ENCODE measurements at regions not wholly inside any gene's neighbourhood (a gene's known extent, or its start where the extent isn't known, plus 50 kb on each side); places are given as distances from the start of the nearest gene placed in this dataset.

DNA sequence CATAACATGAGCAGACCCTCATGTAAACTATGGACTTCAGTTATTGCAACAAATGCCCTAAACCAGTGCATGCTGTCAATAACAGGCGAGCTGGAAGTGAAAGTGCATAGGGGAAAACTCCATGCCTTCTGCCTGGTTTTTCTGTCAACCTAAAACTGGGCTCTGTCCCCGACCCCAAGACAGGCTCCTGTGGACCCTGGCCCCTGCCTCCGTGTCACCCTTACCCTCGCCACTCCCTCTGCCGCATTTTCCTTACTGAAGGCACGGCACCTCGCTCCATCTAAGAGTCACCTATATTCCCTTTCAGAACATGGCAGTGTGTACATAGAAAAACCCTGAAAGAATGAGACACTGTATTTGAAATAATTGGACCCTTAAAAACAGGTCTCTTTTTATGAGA is 151.3 kb downstream of the SHANK2 start:
- no peaks in the 10 kb centered on the region for H4K20me1 ChIP-seq (ENCODE audit: low read depth, low read length)
- H3K9ac ChIP-seq (ENCODE audit: low read length), result no peak overlapping the region
- no peaks in the 10 kb centered on the region for H3K9me2 ChIP-seq (replicated peaks; ENCODE audit: insufficient read depth, low read length)
- no peaks in the 10 kb centered on the region for H3K36me3 ChIP-seq (ENCODE audit: low read length)
- no peak overlapping the region for H2AFZ ChIP-seq (ENCODE audit: low read depth, low read length, severe bottlenecking)
- TF ChIP-seq CTCF (IDR thresholded peaks at IDR 0.05; ENCODE audit: insufficient read depth, low read length, poor library complexity, severe bottlenecking) (no peak), EZH2phosphoT487 (conservative IDR thresholded peaks at IDR 0.05; ENCODE audit: low read length) (no peak)
- no peaks in the 10 kb centered on the region for H3K27me3 ChIP-seq (ENCODE audit: low read length)
- H3K4me2 ChIP-seq (ENCODE audit: low read depth, low read length, poor library complexity, severe bottlenecking), result no peak overlapping the region
- no peak overlapping the region for H3K27ac ChIP-seq (ENCODE audit: low read depth, low read length)
- H3K4me3 ChIP-seq (ENCODE audit: insufficient read depth, low read length, poor library complexity, severe bottlenecking), result no peak overlapping the region
- H3K9me3 ChIP-seq (ENCODE audit: insufficient read depth, low read length), result no peaks in the 10 kb centered on the region
- H3K79me2 ChIP-seq (ENCODE audit: insufficient read depth, low read length), result no peaks in the 10 kb centered on the region
- no peaks in the 10 kb centered on the region for H3F3A ChIP-seq (ENCODE audit: insufficient read depth)

- H3K36me3 ChIP-seq (ENCODE audit: low read length), result no peaks in the 10 kb centered on the region
- no peak overlapping the region for H3K27ac ChIP-seq (ENCODE audit: low read depth, low read length)
- no peaks in the 10 kb centered on the region for H3K27me3 ChIP-seq (ENCODE audit: low read length)
- no peaks in the 10 kb centered on the region for H3K9me3 ChIP-seq (ENCODE audit: insufficient read depth, low read length)
- no peak overlapping the region for H3K9ac ChIP-seq (ENCODE audit: low read length)
- no peak overlapping the region for H3K4me3 ChIP-seq (ENCODE audit: insufficient read depth, low read length, poor library complexity, severe bottlenecking)
- H3F3A ChIP-seq (ENCODE audit: insufficient read depth), result no peaks in the 10 kb centered on the region
- TF ChIP-seq CTCF (IDR thresholded peaks at IDR 0.05; ENCODE audit: insufficient read depth, low read length, poor library complexity, severe bottlenecking) (no peak), EZH2phosphoT487 (conservative IDR thresholded peaks at IDR 0.05; ENCODE audit: low read length) (no peak)
- no peaks in the 10 kb centered on the region for H3K9me2 ChIP-seq (replicated peaks; ENCODE audit: insufficient read depth, low read length)
- no peaks in the 10 kb centered on the region for H4K20me1 ChIP-seq (ENCODE audit: low read depth, low read length)
- H2AFZ ChIP-seq (ENCODE audit: low read depth, low read length, severe bottlenecking), result no peak overlapping the region
- no peaks in the 10 kb centered on the region for H3K79me2 ChIP-seq (ENCODE audit: insufficient read depth, low read length)
- H3K4me2 ChIP-seq (ENCODE audit: low read depth, low read length, poor library complexity, severe bottlenecking), result no peak overlapping the region
Observed at GRCh38 chr11:71098776-71099175, 153.6 kb downstream of the SHANK2 start.

- Histone ChIP-seq H3K27ac (ENCODE audit: low read depth, low read length) (no peak overlapping the region), H3K36me3 (ENCODE audit: low read length) (no peaks in the 10 kb centered on the region), H3K27me3 (ENCODE audit: low read length) (no peaks in the 10 kb centered on the region), H2AFZ (ENCODE audit: low read depth, low read length, severe bottlenecking) (no peak overlapping the region), H3K9me2 (replicated peaks; ENCODE audit: insufficient read depth, low read length) (no peaks in the 10 kb centered on the region), H3F3A (ENCODE audit: insufficient read depth) (no peaks in the 10 kb centered on the region), H3K79me2 (ENCODE audit: insufficient read depth, low read length) (no peaks in the 10 kb centered on the region), H4K20me1 (ENCODE audit: low read depth, low read length) (no peaks in the 10 kb centered on the region), H3K9ac (ENCODE audit: low read length) (no peak overlapping the region), H3K4me3 (ENCODE audit: insufficient read depth, low read length, poor library complexity, severe bottlenecking) (no peak overlapping the region), H3K9me3 (ENCODE audit: insufficient read depth, low read length) (no peaks in the 10 kb centered on the region), H3K4me2 (ENCODE audit: low read depth, low read length, poor library complexity, severe bottlenecking) (no peak overlapping the region)
- no peak for TF ChIP-seq CTCF (IDR thresholded peaks at IDR 0.05; ENCODE audit: insufficient read depth, low read length, poor library complexity, severe bottlenecking)
- TF ChIP-seq EZH2phosphoT487 (conservative IDR thresholded peaks at IDR 0.05; ENCODE audit: low read length), result no peak
Observed at GRCh38 chr11:71097506-71098240, 154.7 kb downstream of the SHANK2 start.
